Activated T-cell treated with anti-CD3 and anti-CD28 coated beads, Interleukin-2, amount 50 U/mL, for 1 hour (primary cell): ENCODE measurements at regions not wholly inside any gene's neighbourhood (a gene's known extent, or its start where the extent isn't known, plus 50 kb on each side); places are given as distances from the start of the nearest gene placed in this dataset.
A peak's percentile ranks its signal among the peaks of the same experiment; 100 is the strongest.
"Not testable (repeated sequence)": the region's sequence is repeated elsewhere in the genome, so short reads cannot be mapped to it uniquely, and the experiment has no call there.

ENCODE experiments used
- DNase-seq: peaks from one replicate; pipeline ENCODE4 v3.0.0-alpha.2; 2020

GRCh38 chrX:16320765-16321355, 153.6 kb downstream of the MAGEB17 start:
- DNase-seq = no peak

DNA sequence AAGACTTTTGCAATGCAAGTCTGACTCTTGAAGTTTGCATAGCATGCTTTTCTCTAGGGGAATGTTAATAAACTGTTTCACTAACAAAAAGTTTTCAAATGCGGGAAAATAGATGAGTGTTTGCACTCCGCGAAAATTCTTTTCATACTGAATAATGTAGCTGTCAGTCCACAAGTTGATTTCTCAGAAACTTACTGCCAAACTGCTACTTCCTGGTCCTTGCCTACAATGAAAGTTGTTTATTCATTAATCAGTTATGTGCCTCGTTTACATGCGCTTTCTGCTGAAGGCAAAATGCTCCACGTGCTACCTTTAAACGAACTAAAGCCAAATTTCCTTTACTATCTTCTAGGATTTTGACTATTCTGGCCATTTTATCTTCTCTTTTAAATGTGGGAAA, 166.2 kb downstream of the MAGEB17 start:
- no peak for DNase-seq

DNA sequence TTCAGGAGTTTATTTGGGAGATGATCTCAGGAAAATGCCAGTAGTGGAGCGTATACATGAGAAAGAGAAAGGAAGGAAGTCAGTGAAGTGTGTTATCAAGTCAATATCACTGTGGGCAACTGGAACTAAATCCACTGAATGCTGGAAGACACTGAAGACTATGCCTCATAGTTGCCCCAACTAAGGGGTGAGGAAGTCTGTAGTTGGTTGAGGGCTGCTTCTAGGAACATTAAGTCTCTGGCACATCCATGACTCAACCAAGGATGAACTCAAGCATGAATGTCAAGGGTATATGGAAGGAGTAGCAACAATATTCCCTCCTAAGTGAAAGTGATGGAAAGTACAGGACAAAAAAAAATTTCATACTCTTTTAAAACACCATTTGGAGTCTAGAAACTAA, 167.9 kb downstream of the MAGEB17 start:
- no peak for DNase-seq

GRCh38 chrX:16347968-16348670, 180.8 kb downstream of the MAGEB17 start:
- DNase-seq = no peak

- no peak for DNase-seq
Observed at GRCh38 chrX:16357902-16358301, 190.6 kb downstream of the MAGEB17 start.

- DNase-seq = not testable (repeated sequence)
Observed at GRCh38 chrX:16360056-16360455, 192.8 kb downstream of the MAGEB17 start.

DNA sequence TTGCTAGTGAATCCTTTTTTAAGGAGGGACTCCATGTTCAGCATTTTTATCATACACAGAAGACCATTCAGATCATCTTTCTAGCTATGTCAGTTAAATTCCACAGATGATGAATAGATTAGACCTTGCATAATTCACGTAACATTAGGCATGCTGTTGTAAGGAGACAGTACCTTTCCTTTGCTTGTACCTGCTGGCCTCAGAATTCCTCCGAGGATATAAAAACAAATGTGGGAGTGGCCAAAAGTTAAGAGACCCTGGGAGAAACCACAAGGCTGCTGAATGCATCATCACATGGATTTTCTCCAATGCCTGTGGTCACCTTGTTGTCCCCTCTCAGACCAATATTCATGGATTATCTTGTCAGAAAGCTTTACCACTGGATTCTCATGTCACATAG, 201.4 kb downstream of the MAGEB17 start:
- no peak for DNase-seq

DNA sequence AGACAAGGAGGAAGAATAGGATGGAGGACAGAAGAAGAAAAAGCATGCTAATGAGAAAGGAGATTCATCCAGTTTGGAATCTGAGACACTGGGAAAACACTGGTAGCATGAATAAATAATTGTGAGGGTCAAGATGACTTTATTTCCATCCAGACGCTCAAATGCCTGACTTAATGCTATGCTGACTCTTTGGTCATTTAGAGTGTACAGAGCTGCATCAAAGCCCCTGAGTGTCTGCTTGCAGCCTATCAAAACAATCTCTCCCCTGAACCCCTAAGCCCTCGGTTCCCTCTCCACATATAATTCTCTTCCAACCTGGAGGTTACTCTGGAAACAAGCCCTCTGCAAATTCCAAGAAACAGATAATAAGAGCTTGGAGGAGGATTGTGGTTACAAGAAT, 208.8 kb downstream of the MAGEB17 start:
- DNase-seq = no peak

GRCh38 chrX:16386126-16386525, 218.8 kb downstream of the MAGEB17 start:
- no peak for DNase-seq

- no peak for DNase-seq
Observed at GRCh38 chrX:16392597-16392996, 225.3 kb downstream of the MAGEB17 start.

GRCh38 chrX:16394290-16394689, 227.0 kb downstream of the MAGEB17 start:
- no peak for DNase-seq

GRCh38 chrX:16403808-16404207, 236.5 kb downstream of the MAGEB17 start:
- DNase-seq = no peak

DNA sequence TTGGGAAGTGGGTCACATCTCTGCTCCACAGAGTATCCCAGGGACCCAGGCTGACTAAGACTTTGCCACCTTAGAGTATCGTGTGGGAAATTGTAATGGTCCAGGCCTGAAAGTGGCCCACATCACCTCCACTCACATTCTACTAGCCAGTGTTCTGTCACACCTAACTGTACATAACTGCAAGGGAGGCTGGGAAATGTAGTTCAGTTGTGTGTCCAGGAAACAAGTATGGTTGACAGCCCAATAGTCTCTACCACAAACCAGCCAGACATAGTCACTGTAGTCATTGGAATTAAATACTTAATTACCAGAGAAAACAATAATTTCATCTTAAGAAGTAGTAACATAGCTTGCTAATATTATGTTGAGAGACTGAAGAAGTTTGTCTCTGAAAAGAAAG, 233.4 kb upstream of the S100G start:
- no peak for DNase-seq

DNA sequence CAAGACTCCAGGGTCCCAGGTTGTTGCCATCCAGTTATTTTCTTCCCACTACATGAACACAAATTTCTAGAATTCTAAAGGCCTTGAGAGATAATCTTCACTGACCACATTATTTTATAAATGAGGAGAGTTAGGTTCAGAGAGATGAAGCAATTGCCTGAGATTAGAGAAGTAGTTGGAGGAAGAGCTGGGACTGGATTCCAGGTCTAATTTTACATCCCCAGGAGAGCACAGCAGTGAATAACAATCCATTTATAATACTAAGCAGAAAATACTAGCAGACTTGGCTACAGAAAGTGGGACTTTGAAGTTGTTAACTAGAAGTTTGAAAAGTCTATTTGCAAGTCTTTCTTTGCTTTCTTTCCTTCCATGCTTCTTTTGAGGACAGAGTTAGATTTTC, 231.3 kb upstream of the S100G start:
- no peak for DNase-seq

DNA sequence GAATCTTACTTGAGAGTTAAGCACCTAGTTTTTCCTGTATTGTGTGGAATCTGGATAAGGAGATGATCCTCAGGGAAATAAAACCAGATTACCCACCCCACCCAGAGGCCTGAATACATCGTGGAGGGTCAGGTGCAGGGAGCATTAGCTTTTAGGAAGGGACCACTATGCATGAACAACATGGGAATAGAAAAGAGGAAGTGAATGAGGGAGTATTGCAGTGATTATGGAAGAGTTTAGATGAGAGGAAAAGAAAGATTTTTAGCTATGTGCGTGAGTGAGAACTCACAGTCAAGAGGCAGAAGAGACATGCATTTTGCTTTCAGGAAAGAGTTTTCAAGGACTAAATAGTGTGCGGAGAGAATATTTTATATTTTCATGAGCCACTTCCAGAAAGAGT, 222.3 kb upstream of the S100G start:
- no peak for DNase-seq

- no peak for DNase-seq
Observed at GRCh38 chrX:16429406-16429805, 220.6 kb upstream of the S100G start.

GRCh38 chrX:16431266-16431665, 218.7 kb upstream of the S100G start:
- no peak for DNase-seq

DNA sequence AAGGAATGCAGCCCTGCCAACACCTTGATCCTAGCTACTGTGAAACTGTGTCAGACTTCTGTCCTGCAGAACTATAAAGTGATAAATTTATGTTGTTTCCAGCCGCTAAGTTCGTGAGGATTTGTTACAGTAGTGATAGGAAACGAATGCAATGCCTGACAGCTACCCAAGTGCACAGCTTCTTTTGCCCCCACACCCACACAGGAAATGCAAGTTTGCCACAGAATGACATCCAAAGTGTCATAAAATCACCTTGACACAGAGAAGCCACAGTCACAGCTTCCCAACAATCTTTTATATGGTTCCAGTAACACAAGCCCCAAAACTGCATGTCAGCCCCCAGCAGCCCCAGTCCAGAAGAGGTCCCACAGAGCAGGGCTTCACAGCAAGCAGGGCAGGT, 216.9 kb upstream of the S100G start:
- DNase-seq = no peak

- no peak for DNase-seq
Observed at GRCh38 chrX:16435399-16435986, 214.5 kb upstream of the S100G start.

DNA sequence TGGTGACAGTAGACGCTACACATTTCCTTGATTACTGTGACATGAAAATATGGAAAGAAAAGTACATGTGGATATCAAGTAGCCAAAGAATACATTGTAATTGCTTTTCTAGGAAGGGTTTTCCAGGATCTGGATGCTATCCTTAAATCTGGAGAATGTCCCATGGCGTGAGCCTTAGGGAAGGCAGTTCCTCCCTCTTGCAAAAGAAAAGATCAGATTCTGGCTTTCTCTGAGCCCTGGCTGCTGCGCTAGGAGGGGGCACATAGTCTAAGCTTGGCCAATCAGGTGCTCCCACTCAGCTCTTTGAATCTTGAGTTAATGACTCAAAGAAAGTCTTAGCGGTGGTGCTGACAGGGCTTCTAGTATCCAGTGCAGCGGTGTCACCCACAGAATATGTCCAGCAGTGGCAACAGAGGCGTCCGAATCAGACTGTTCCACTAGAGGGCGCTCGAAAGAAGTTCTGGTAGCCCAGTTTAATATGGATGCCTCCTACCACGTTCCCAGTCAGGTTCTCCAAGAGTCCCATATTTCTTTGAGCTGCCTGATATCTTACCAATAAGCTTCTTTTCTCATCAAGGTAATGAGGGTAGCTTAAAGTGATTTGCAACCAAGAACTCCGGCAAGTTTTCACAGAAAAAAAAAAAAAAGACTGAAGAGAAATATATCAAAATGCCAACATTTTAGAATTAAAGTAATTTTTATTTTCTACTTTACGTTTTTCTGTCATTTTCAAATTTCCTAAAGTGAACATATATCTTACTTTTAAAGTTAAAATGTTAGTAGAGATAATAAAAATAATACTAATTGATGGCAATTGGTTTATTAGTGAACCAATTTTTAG, 213.4 kb upstream of the S100G start:
- DNase-seq = peak; percentile 56

GRCh38 chrX:16440446-16440845, 209.5 kb upstream of the S100G start:
- DNase-seq = no peak

- no peak for DNase-seq
Observed at GRCh38 chrX:16444353-16444752, 205.6 kb upstream of the S100G start.

- DNase-seq = peak; percentile 33
Observed at GRCh38 chrX:16445166-16445752, 204.7 kb upstream of the S100G start.
